Prostate gland (tissue), 2 donors: ENCODE measurements at regions not wholly inside any gene's neighbourhood (a gene's known extent, or its start where the extent isn't known, plus 50 kb on each side); places are given as distances from the start of the nearest gene placed in this dataset.

Source experiments
- POLR2A ChIP-seq: fragments of 450-650 bp; IDR thresholded peaks from one replicate; pipeline ENCODE4 v1.6.1; 2016; ENCODE audit warnings: antibody characterized with exemption, mild to moderate bottlenecking
- POLR2AphosphoS5 ChIP-seq: sonication (generic); formaldehyde crosslinking; IDR thresholded peaks from one replicate; pipeline ENCODE4 v1.6.1; 2017; ENCODE audit warnings: antibody characterized with exemption
- TF ChIP-seq, protein P1 (sequence below), 4 experiments: fragments of 200-600 bp in 2 of 4; fragments of 450-650 bp in 2 of 4; sonication (generic) in 2 of 4; IDR thresholded peaks; 1 replicate in 3 of 4; 2 replicates in 1 of 4; pipeline ENCODE4 v1.5.1; 2016 to 2019; ENCODE audit warnings: antibody characterized with exemption in 4 of 4, mild to moderate bottlenecking in 2 of 4, moderate library complexity in 2 of 4

- TF ChIP-seq, protein P1, sequence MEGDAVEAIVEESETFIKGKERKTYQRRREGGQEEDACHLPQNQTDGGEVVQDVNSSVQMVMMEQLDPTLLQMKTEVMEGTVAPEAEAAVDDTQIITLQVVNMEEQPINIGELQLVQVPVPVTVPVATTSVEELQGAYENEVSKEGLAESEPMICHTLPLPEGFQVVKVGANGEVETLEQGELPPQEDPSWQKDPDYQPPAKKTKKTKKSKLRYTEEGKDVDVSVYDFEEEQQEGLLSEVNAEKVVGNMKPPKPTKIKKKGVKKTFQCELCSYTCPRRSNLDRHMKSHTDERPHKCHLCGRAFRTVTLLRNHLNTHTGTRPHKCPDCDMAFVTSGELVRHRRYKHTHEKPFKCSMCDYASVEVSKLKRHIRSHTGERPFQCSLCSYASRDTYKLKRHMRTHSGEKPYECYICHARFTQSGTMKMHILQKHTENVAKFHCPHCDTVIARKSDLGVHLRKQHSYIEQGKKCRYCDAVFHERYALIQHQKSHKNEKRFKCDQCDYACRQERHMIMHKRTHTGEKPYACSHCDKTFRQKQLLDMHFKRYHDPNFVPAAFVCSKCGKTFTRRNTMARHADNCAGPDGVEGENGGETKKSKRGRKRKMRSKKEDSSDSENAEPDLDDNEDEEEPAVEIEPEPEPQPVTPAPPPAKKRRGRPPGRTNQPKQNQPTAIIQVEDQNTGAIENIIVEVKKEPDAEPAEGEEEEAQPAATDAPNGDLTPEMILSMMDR (IDR thresholded peaks at IDR 0.05) = no peak
- no peak for TF ChIP-seq POLR2A
- no peak for TF ChIP-seq POLR2AphosphoS5
Measured at GRCh38 chr7:91446819-91447218, 182.6 kb downstream of the FZD1 start.
